H1 (cell line): ENCODE measurements at regions not wholly inside any gene's neighbourhood (a gene's known extent, or its start where the extent isn't known, plus 50 kb on each side); places are given as distances from the start of the nearest gene placed in this dataset.

Experiments
- ASH2L ChIP-seq: fragments of 200-600, 300-600 bp; sonication (generic); IDR thresholded peaks from one replicate; pipeline ENCODE4 v1.7.1; 2017; ENCODE audit warnings: low read length
- ATF2 ChIP-seq: IDR thresholded peaks from 2 replicates; pipeline ENCODE4 v1.6.1; 2012; ENCODE audit warnings: low read length, inconsistent platforms
- CBX8 ChIP-seq: fragments of 300-800, 300-1000 bp; sonication (generic); IDR thresholded peaks from 2 replicates; pipeline ENCODE4 v1.7.1; 2016; ENCODE audit warnings: low read depth, low read length, borderline replicate concordance
- EP300 ChIP-seq, 2 experiments: IDR thresholded peaks; 1 replicate in 1 of 2; 2 replicates in 1 of 2; pipeline ENCODE4 v1.6.1; 2011 to 2012; ENCODE audit warnings: low read depth in 2 of 2, low read length in 2 of 2, mild to moderate bottlenecking in 2 of 2, borderline replicate concordance in 1 of 2, inconsistent platforms in 1 of 2, moderate library complexity in 1 of 2
- POLR2A ChIP-seq, 2 experiments: IDR thresholded peaks; 1 replicate in 1 of 2; 2 replicates in 1 of 2; pipeline ENCODE4 v1.6.1; 2011; ENCODE audit warnings: low read depth in 2 of 2, low read length in 2 of 2, mild to moderate bottlenecking in 2 of 2; ENCODE audit errors: control extremely low read depth in 1 of 2
- SIRT6 ChIP-seq: IDR thresholded peaks from one replicate; pipeline ENCODE4 v1.7.1; 2012; ENCODE audit warnings: low read length, inconsistent platforms
- SP4 ChIP-seq: IDR thresholded peaks from 2 replicates; pipeline ENCODE4 v1.6.1; 2012; ENCODE audit warnings: low read length, inconsistent platforms
- SRF ChIP-seq: IDR thresholded peaks from 2 replicates; pipeline ENCODE4 v1.6.1; 2011; ENCODE audit warnings: mild to moderate bottlenecking, low read depth, low read length, moderate library complexity
- SUZ12 ChIP-seq: fragments of 200-600 bp; sonication (generic); IDR thresholded peaks from 2 replicates; pipeline ENCODE4 v1.6.1; 2012; ENCODE audit warnings: mild to moderate bottlenecking, inconsistent platforms, low read length, moderate library complexity, mixed read lengths
- TBP ChIP-seq: IDR thresholded peaks from 2 replicates; pipeline ENCODE4 v1.6.1; 2011; ENCODE audit warnings: low read depth, low read length, improper control_type of control experiment
- TCF12 ChIP-seq: IDR thresholded peaks from 2 replicates; pipeline ENCODE4 v1.6.1; 2011; ENCODE audit warnings: low read depth, mild to moderate bottlenecking, low read length
- TF ChIP-seq, protein P1 (sequence below): fragments of 300-600 bp; sonication (generic); IDR thresholded peaks from 2 replicates; pipeline ENCODE4 v1.7.1; 2012; ENCODE audit warnings: low read length, moderate library complexity, mild to moderate bottlenecking, inconsistent platforms; ENCODE audit not compliant: insufficient replicate concordance

DNA sequence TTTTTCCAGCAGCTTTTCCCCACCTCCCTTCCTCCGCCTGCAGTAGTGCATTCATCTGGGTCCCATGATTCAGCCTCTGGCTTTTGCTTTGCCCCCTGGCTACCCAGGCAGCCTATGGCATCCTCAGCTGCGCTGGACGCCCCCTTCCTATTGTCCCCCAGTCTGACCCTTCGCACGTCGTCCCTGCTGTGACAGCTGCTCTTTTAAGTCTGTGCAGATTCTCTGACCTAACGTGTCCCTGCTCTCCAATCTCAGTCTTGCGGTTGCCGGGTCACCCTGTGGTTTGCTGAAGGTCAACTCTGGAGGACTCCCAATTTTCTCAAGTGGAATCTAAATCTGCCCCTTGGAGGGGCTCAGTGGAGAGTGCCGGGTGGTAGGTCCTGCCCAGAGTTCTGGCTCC, 294.3 kb downstream of the CDC5L start (continued):
- TF ChIP-seq, protein P1, sequence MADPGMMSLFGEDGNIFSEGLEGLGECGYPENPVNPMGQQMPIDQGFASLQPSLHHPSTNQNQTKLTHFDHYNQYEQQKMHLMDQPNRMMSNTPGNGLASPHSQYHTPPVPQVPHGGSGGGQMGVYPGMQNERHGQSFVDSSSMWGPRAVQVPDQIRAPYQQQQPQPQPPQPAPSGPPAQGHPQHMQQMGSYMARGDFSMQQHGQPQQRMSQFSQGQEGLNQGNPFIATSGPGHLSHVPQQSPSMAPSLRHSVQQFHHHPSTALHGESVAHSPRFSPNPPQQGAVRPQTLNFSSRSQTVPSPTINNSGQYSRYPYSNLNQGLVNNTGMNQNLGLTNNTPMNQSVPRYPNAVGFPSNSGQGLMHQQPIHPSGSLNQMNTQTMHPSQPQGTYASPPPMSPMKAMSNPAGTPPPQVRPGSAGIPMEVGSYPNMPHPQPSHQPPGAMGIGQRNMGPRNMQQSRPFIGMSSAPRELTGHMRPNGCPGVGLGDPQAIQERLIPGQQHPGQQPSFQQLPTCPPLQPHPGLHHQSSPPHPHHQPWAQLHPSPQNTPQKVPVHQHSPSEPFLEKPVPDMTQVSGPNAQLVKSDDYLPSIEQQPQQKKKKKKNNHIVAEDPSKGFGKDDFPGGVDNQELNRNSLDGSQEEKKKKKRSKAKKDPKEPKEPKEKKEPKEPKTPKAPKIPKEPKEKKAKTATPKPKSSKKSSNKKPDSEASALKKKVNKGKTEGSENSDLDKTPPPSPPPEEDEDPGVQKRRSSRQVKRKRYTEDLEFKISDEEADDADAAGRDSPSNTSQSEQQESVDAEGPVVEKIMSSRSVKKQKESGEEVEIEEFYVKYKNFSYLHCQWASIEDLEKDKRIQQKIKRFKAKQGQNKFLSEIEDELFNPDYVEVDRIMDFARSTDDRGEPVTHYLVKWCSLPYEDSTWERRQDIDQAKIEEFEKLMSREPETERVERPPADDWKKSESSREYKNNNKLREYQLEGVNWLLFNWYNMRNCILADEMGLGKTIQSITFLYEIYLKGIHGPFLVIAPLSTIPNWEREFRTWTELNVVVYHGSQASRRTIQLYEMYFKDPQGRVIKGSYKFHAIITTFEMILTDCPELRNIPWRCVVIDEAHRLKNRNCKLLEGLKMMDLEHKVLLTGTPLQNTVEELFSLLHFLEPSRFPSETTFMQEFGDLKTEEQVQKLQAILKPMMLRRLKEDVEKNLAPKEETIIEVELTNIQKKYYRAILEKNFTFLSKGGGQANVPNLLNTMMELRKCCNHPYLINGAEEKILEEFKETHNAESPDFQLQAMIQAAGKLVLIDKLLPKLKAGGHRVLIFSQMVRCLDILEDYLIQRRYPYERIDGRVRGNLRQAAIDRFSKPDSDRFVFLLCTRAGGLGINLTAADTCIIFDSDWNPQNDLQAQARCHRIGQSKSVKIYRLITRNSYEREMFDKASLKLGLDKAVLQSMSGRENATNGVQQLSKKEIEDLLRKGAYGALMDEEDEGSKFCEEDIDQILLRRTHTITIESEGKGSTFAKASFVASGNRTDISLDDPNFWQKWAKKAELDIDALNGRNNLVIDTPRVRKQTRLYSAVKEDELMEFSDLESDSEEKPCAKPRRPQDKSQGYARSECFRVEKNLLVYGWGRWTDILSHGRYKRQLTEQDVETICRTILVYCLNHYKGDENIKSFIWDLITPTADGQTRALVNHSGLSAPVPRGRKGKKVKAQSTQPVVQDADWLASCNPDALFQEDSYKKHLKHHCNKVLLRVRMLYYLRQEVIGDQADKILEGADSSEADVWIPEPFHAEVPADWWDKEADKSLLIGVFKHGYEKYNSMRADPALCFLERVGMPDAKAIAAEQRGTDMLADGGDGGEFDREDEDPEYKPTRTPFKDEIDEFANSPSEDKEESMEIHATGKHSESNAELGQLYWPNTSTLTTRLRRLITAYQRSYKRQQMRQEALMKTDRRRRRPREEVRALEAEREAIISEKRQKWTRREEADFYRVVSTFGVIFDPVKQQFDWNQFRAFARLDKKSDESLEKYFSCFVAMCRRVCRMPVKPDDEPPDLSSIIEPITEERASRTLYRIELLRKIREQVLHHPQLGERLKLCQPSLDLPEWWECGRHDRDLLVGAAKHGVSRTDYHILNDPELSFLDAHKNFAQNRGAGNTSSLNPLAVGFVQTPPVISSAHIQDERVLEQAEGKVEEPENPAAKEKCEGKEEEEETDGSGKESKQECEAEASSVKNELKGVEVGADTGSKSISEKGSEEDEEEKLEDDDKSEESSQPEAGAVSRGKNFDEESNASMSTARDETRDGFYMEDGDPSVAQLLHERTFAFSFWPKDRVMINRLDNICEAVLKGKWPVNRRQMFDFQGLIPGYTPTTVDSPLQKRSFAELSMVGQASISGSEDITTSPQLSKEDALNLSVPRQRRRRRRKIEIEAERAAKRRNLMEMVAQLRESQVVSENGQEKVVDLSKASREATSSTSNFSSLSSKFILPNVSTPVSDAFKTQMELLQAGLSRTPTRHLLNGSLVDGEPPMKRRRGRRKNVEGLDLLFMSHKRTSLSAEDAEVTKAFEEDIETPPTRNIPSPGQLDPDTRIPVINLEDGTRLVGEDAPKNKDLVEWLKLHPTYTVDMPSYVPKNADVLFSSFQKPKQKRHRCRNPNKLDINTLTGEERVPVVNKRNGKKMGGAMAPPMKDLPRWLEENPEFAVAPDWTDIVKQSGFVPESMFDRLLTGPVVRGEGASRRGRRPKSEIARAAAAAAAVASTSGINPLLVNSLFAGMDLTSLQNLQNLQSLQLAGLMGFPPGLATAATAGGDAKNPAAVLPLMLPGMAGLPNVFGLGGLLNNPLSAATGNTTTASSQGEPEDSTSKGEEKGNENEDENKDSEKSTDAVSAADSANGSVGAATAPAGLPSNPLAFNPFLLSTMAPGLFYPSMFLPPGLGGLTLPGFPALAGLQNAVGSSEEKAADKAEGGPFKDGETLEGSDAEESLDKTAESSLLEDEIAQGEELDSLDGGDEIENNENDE = no peak
- TF ChIP-seq SUZ12 (no peak), ASH2L (no peak), SIRT6 (no peak), POLR2A (IDR thresholded peaks at IDR 0.05; ENCODE audit: control extremely low read depth in 1 of 2, low read depth in 2 of 2, low read length in 2 of 2) (no peak), TBP (no peak), SRF (no peak), SP4 (no peak), ATF2 (no peak), EP300 (IDR thresholded peaks at IDR 0.05; ENCODE audit: borderline replicate concordance in 1 of 2, low read depth in 2 of 2, low read length in 2 of 2) (no peak), CBX8 (no peak), TCF12 (no peak)
